Right lobe of liver (tissue), 4 donors: ENCODE measurements at regions not wholly inside any gene's neighbourhood (a gene's known extent, or its start where the extent isn't known, plus 50 kb on each side); places are given as distances from the start of the nearest gene placed in this dataset.

ENCODE experiments used
- CTCF ChIP-seq, 4 donors: fragments of 200-600 bp in 3 of 4; fragments of 450-650 bp in 1 of 4; IDR thresholded peaks; one replicate each; pipeline versions ENCODE4 v1.5.1 to v1.8.0; 2016 to 2022; ENCODE audit warnings: antibody characterized with exemption in 4 of 4, mild to moderate bottlenecking in 2 of 4
- POLR2A ChIP-seq: fragments of 450-650 bp; IDR thresholded peaks from one replicate; pipeline ENCODE4 v1.6.1; 2017; ENCODE audit warnings: antibody characterized with exemption, mild to moderate bottlenecking
- donor health status: DM: no; HTN: no; CAD: no.
- donor health status: DM: no; HTN: no; CAD: no.
- donor health status: DM: no; HTN: yes; CAD: no.

DNA sequence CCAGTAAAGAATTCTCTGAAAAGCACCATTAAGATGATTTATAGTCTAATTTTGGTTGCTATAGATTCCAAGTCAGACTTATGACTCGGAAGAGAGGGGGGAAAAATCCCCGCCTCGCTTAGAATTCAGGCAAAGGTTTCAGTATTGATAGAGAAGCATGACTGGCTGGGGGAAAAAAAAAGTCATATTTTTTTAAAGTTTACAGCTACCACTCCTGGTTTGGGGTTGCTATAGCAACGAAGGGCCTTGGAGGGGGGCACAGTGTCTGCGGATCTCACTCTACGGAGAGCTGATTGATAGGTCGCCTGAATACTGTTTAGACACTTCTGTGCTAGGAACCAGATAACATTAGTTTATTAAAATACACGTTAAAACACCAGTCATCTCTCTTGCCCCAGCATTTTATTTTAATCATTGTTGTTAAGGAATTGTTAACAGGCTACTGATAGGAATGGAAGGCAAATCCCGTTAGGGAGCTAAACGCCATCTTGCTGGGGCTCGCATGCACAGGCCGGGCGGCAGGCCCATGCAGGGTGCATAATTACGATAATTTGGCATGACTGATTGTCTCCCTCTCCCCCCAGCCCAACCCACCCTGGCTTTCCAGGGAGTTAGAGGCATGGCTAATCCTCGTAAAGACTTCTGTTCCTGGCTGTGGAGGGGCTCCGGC lies 380.0 kb upstream of the XYLT1 start:
- TF ChIP-seq CTCF (IDR thresholded peaks at IDR 0.05) (no peak), POLR2A (no peak)
